NCI-H187 (cell line): ENCODE measurements at regions not wholly inside any gene's neighbourhood (a gene's known extent, or its start where the extent isn't known, plus 50 kb on each side); places are given as distances from the start of the nearest gene placed in this dataset.
"Not testable (repeated sequence)": the region's sequence is repeated elsewhere in the genome, so short reads cannot be mapped to it uniquely, and the experiment has no call there.

Source experiments
- DNase-seq, 2 experiments: peaks; one replicate each; lab custom pipeline; 2025; lab: John Stamatoyannopoulos, UW

- no peak for DNase-seq
Measured at GRCh38 chr4:3648731-3649130, 116.5 kb upstream of the LRPAP1 start.

GRCh38 chr4:3648195-3648594 lies 116.0 kb upstream of the LRPAP1 start:
- no peak for DNase-seq

- DNase-seq = no peak
Measured at GRCh38 chr4:3647421-3647820, 115.2 kb upstream of the LRPAP1 start.

- no peak for DNase-seq
Measured at GRCh38 chr4:3645711-3646679, 113.8 kb upstream of the LRPAP1 start.

GRCh38 chr4:3644849-3645627 lies 112.8 kb upstream of the LRPAP1 start:
- no peak for DNase-seq

GRCh38 chr4:3643518-3644433 lies 111.6 kb upstream of the LRPAP1 start:
- DNase-seq = no peak

GRCh38 chr4:3642806-3643517 lies 110.7 kb upstream of the LRPAP1 start:
- DNase-seq = no peak

- no peak for DNase-seq
Measured at GRCh38 chr4:3642056-3642630, 109.9 kb upstream of the LRPAP1 start.

- DNase-seq = no peak
Measured at GRCh38 chr4:3641501-3641900, 109.3 kb upstream of the LRPAP1 start.

GRCh38 chr4:3640587-3640962 lies 108.4 kb upstream of the LRPAP1 start:
- DNase-seq = no peak

GRCh38 chr4:3639613-3640586 lies 107.7 kb upstream of the LRPAP1 start:
- DNase-seq = no peak

GRCh38 chr4:3638080-3638795 lies 106.0 kb upstream of the LRPAP1 start:
- no peak for DNase-seq

- DNase-seq = no peak
Measured at GRCh38 chr4:3637326-3638016, 105.2 kb upstream of the LRPAP1 start.

GRCh38 chr4:3636646-3637320 lies 104.6 kb upstream of the LRPAP1 start:
- no peak for DNase-seq

GRCh38 chr4:3636020-3636419 lies 103.8 kb upstream of the LRPAP1 start:
- not testable (repeated sequence) for DNase-seq

- no peak for DNase-seq
Measured at GRCh38 chr4:3634894-3635820, 102.9 kb upstream of the LRPAP1 start.
